Endothelial cell of umbilical vein (primary cell): ENCODE measurements at regions not wholly inside any gene's neighbourhood (a gene's known extent, or its start where the extent isn't known, plus 50 kb on each side); places are given as distances from the start of the nearest gene placed in this dataset.

Experiments
- BruUV-seq: library from RNA; stranded (reverse); fragments of 400-500 nt; replicated peaks from 2 replicates; lab custom pipeline; 2021; lab: Mats Ljungman, UMichigan
- CTCF ChIA-PET: fragments of 300-600, 350-600 bp; sonication (Branson Sonifier 250); formaldehyde crosslinking; loops from one replicate; lab custom pipeline; 2021; ENCODE audit warnings: antibody characterized with exemption, inconsistent platforms; lab: Charles Lee
- POLR2A ChIA-PET: fragments of 300-600, 350-600 bp; sonication (Branson Sonifier 250); formaldehyde crosslinking; loops from one replicate; lab custom pipeline; 2021; ENCODE audit warnings: antibody characterized with exemption, inconsistent platforms; lab: Charles Lee
- DNase-seq: peaks from one replicate; pipeline ENCODE4 v3.0.0-alpha.2; 2011; ENCODE audit warnings: low read depth, low spot score
- FAIRE-seq: peaks from 2 replicates; lab custom pipeline; 2011; peaks lifted over from hg19 to GRCh38; lab: Jason Lieb, UNC
- H2AFZ ChIP-seq: 2 replicates; pipeline ENCODE4 v1.6.0; 2012; ENCODE audit warnings: low read depth, low read length, control low read depth, inconsistent platforms
- H3K27ac ChIP-seq: 2 replicates; pipeline ENCODE4 v1.5.1; 2011; ENCODE audit warnings: low read depth, mild to moderate bottlenecking, control low read depth, low read length, moderate library complexity; ENCODE audit not compliant: insufficient read depth
- H3K27me3 ChIP-seq, 2 experiments: 2 replicates each; pipeline versions ENCODE4 v1.6.0 to v1.6.1; 2011; ENCODE audit warnings: low read length in 2 of 2, mixed read lengths in 1 of 2; ENCODE audit not compliant: control insufficient read depth in 2 of 2, insufficient read depth in 2 of 2
- H3K36me3 ChIP-seq, 2 experiments: 2 replicates in 1 of 2; 3 replicates in 1 of 2; pipeline ENCODE4 v1.5.1; 2011; ENCODE audit warnings: low read length in 2 of 2, mild to moderate bottlenecking in 1 of 2, moderate library complexity in 1 of 2; ENCODE audit not compliant: control insufficient read depth in 2 of 2, insufficient read depth in 2 of 2; ENCODE audit errors: extremely low read depth in 1 of 2
- H3K4me1 ChIP-seq: 3 replicates; pipeline ENCODE4 v1.5.1; 2011; ENCODE audit warnings: mild to moderate bottlenecking, low read length; ENCODE audit not compliant: control insufficient read depth, insufficient read depth; ENCODE audit errors: extremely low read depth
- H3K4me2 ChIP-seq: 2 replicates; pipeline ENCODE4 v1.6.1; 2011; ENCODE audit warnings: low read length, control low read depth, mixed read lengths; ENCODE audit not compliant: insufficient read depth
- H3K4me3 ChIP-seq, 3 experiments: fragments of 200-600 bp in 1 of 3; sonication (generic), shearing (Covaris generic) in 1 of 3; replicated peaks in 1 of 3; 2 replicates each; pipeline ENCODE4 v1.5.1; 2011 to 2016; ENCODE audit warnings: control low read depth in 3 of 3, low read length in 3 of 3, mild to moderate bottlenecking in 2 of 3, inconsistent platforms in 1 of 3, low read depth in 1 of 3, moderate library complexity in 1 of 3; ENCODE audit not compliant: insufficient read depth in 1 of 3
- H3K79me2 ChIP-seq: 2 replicates; pipeline ENCODE4 v1.6.0; 2012; ENCODE audit warnings: low read length, inconsistent platforms; ENCODE audit not compliant: control insufficient read depth, insufficient read depth
- H3K9ac ChIP-seq: replicated peaks from 2 replicates; pipeline ENCODE3; 2011; ENCODE audit warnings: low read length, control low read depth; ENCODE audit not compliant: insufficient read depth; ENCODE audit errors: extremely low read depth
- H3K9me1 ChIP-seq: replicated peaks from 3 replicates; pipeline ENCODE4 v1.6.0; 2011; ENCODE audit warnings: mild to moderate bottlenecking, low read length; ENCODE audit not compliant: control insufficient read depth, insufficient read depth; ENCODE audit errors: extremely low read depth
- H3K9me3 ChIP-seq: replicated peaks from 2 replicates; pipeline ENCODE4 v1.5.1; 2012; ENCODE audit warnings: low read length, inconsistent platforms; ENCODE audit not compliant: control insufficient read depth, insufficient read depth
- H4K20me1 ChIP-seq: replicated peaks from 2 replicates; pipeline ENCODE3; 2011; ENCODE audit warnings: mild to moderate bottlenecking, low read length; ENCODE audit not compliant: control insufficient read depth, insufficient read depth; ENCODE audit errors: extremely low read depth
- CTCF ChIP-seq, 2 donors: IDR thresholded peaks; 1 replicate in 1 of 2; 2 replicates in 1 of 2; pipeline ENCODE4 v1.5.1; 2011; ENCODE audit warnings: low read length in 2 of 2, mild to moderate bottlenecking in 2 of 2, moderate library complexity in 2 of 2, control low read depth in 1 of 2, inconsistent platforms in 1 of 2, low read depth in 1 of 2; ENCODE audit not compliant: insufficient read depth in 1 of 2; ENCODE audit errors: extremely low read depth in 1 of 2
- EZH2 ChIP-seq: IDR thresholded peaks from 2 replicates; pipeline ENCODE4 v1.6.1; 2012; ENCODE audit warnings: borderline replicate concordance, low read depth, mild to moderate bottlenecking, moderate library complexity, low read length, inconsistent platforms; ENCODE audit not compliant: severe bottlenecking
- FOS ChIP-seq: IDR thresholded peaks from 2 replicates; pipeline ENCODE4 v1.6.1; 2011; ENCODE audit warnings: mild to moderate bottlenecking, low read length, moderate library complexity, borderline replicate concordance; ENCODE audit not compliant: insufficient read depth
- GATA2 ChIP-seq: IDR thresholded peaks from 2 replicates; pipeline ENCODE4 v1.7.0; 2011; ENCODE audit warnings: low read depth, mild to moderate bottlenecking, moderate library complexity, mixed read lengths, low read length; ENCODE audit not compliant: insufficient read length, insufficient read depth
- JUN ChIP-seq: IDR thresholded peaks from 2 replicates; pipeline ENCODE4 v1.6.1; 2011; ENCODE audit warnings: borderline replicate concordance, low read depth; ENCODE audit not compliant: insufficient read length, insufficient read depth
- MAX ChIP-seq: IDR thresholded peaks from 2 replicates; pipeline ENCODE4 v1.6.1; 2011; ENCODE audit not compliant: insufficient read depth, insufficient read length
- MYC ChIP-seq: IDR thresholded peaks from one replicate; pipeline ENCODE4 v1.6.1; 2011; ENCODE audit warnings: mild to moderate bottlenecking, low read depth, low read length
- POLR2A ChIP-seq: IDR thresholded peaks from 2 replicates; pipeline ENCODE4 v1.6.1; 2012; ENCODE audit warnings: low read depth, mild to moderate bottlenecking, control low read depth, low read length
- POLR2AphosphoS5 ChIP-seq: IDR thresholded peaks from 2 replicates; pipeline ENCODE4 v1.6.1; 2012; ENCODE audit warnings: low read depth, mild to moderate bottlenecking, control low read depth, low read length, moderate library complexity; ENCODE audit not compliant: insufficient read depth
- dilution Hi-C: fragments of 300-500 bp; cut with MboI; formaldehyde crosslinking; loops from one replicate; pipeline ENCODE4 v1.15.0; 2019; ENCODE audit warnings: low sequenced_read_pairs; ENCODE audit not compliant: extremely low pct_ligation_motif_present
- intact Hi-C: fragments of 100-400 bp; cut with micrococcal nuclease; formaldehyde crosslinking; loops from one replicate; pipeline ENCODE4 v1.10.0; 2022

- H3K9me3 ChIP-seq: no peaks in the 10 kb centered on the region
- DNase-seq (no peak), FAIRE-seq (no peak)
- intact Hi-C loops: no loop called here
- BruUV-seq: no TSS peak
- no peaks in the 10 kb centered on the region for H4K20me1 ChIP-seq
- TF ChIP-seq POLR2A (no peak), EZH2 (no peak), POLR2AphosphoS5 (no peak), CTCF (IDR thresholded peaks at IDR 0.05; ENCODE audit: extremely low read depth in 1 of 2, insufficient read depth in 1 of 2, low read depth in 1 of 2, low read length in 2 of 2) (no peak), MAX (no peak), GATA2 (no peak), FOS (no peak), JUN (no peak), MYC (no peak)
- H3K4me1 ChIP-seq: no peaks in the 10 kb centered on the region
- POLR2A ChIA-PET: no interaction called here
- no peaks in the 10 kb centered on the region for H3K79me2 ChIP-seq
- no peak overlapping the region for H2AFZ ChIP-seq
- no peak overlapping the region for H3K4me3 ChIP-seq
- H3K27me3 ChIP-seq: no peaks in the 10 kb centered on the region
- dilution Hi-C loops: no loop called here
- H3K9ac ChIP-seq: no peak overlapping the region
- no peak overlapping the region for H3K27ac ChIP-seq
- CTCF ChIA-PET: no interaction called here
- H3K4me2 ChIP-seq: no peak overlapping the region
- no peaks in the 10 kb centered on the region for H3K9me1 ChIP-seq
- no peaks in the 10 kb centered on the region for H3K36me3 ChIP-seq
These were observed 1040.8 kb downstream of the TAF11L14 start for GRCh38 chr5:18675041-18675440.
